ENCODE measurements at regions not wholly inside any gene's neighbourhood (a gene's known extent, or its start where the extent isn't known, plus 50 kb on each side); places are given as distances from the start of the nearest gene placed in this dataset.

- TF ChIP-seq KLF8 (tag by site-specific recombination; IDR thresholded peaks at IDR 0.05), result no peak
- TF ChIP-seq ZNF146 (tag by site-specific recombination; IDR thresholded peaks at IDR 0.05), result no peak
- TF ChIP-seq SP7 (tag by site-specific recombination; IDR thresholded peaks at IDR 0.05), result no peak
- no peak for TF ChIP-seq KLF1 (tag by site-specific recombination; IDR thresholded peaks at IDR 0.05)
- TF ChIP-seq TCF7L2 (IDR thresholded peaks at IDR 0.05; ENCODE audit: borderline replicate concordance, low read depth, low read length), result no peak
- no peak for TF ChIP-seq ZNF398 (tag by site-specific recombination; IDR thresholded peaks at IDR 0.05)
- no peak for TF ChIP-seq ZNF645 (tag by site-specific recombination; IDR thresholded peaks at IDR 0.05)
- TF ChIP-seq ZNF530 (tag by site-specific recombination; IDR thresholded peaks at IDR 0.05; ENCODE audit: low read depth), result no peak
- TF ChIP-seq ZNF148 (tag by site-specific recombination; IDR thresholded peaks at IDR 0.05; ENCODE audit: borderline replicate concordance), result no peak
- no peak for TF ChIP-seq ZNF660 (tag by site-specific recombination; IDR thresholded peaks at IDR 0.05)
- no peak for TF ChIP-seq ZNF544 (tag by site-specific recombination; IDR thresholded peaks at IDR 0.05)
- TF ChIP-seq MZF1 (tag by site-specific recombination; IDR thresholded peaks at IDR 0.05; ENCODE audit: borderline replicate concordance), result no peak
- TF ChIP-seq BCL11B (tag by site-specific recombination; IDR thresholded peaks at IDR 0.05; ENCODE audit: low read depth), result no peak
- Histone ChIP-seq H3K27ac (ENCODE audit: extremely low read depth, low read depth, low read length) (no peak overlapping the region), H3K36me3 (ENCODE audit: control insufficient read depth in 2 of 2, insufficient read depth in 1 of 2, low read length in 2 of 2) (no peaks in the 10 kb centered on the region), H3K9me3 (ENCODE audit: control insufficient read depth, insufficient read depth, low read depth, low read length) (no peaks in the 10 kb centered on the region), H3K4me3 (ENCODE audit: low read depth, low read length) (no peak overlapping the region), H3K4me1 (ENCODE audit: control insufficient read depth, insufficient read depth, low read length) (no peaks in the 10 kb centered on the region; the same call in 1 of the 2 replicates)
- CTCF ChIA-PET, result interaction anchor here (0.6 kb wide), 1 partner anchor 318 kb away, joined by 3 read pairs; no protein-coding TSS in a partner anchor
- POLR2A ChIA-PET, result no interaction called here
Measured at GRCh38 chr12:69161829-69162228, 77.5 kb upstream of the CPSF6 start.

GRCh38 chr12:69163681-69164362 lies 75.5 kb upstream of the CPSF6 start:
- POLR2A ChIA-PET, result no interaction called here
- CTCF ChIA-PET, result interaction anchor here (1.3 kb wide), 1 partner anchor 9 kb away, joined by 12 read pairs; no protein-coding TSS in a partner anchor
- Histone ChIP-seq H3K36me3 (ENCODE audit: control insufficient read depth in 2 of 2, insufficient read depth in 1 of 2, low read length in 2 of 2) (no peaks in the 10 kb centered on the region), H3K9me3 (ENCODE audit: control insufficient read depth, insufficient read depth, low read depth, low read length) (no peaks in the 10 kb centered on the region), H3K4me3 (ENCODE audit: low read depth, low read length) (no peak overlapping the region), H3K27ac (ENCODE audit: extremely low read depth, low read depth, low read length) (no peak overlapping the region), H3K4me1 (ENCODE audit: control insufficient read depth, insufficient read depth, low read length) (no peaks in the 10 kb centered on the region)
- TF ChIP-seq ZNF776 (tag by site-specific recombination; IDR thresholded peaks at IDR 0.05; ENCODE audit: borderline replicate concordance), result no peak
- no peak for TF ChIP-seq ZNF48 (tag by site-specific recombination; IDR thresholded peaks at IDR 0.05)
- TF ChIP-seq ZNF830 (tag by site-specific recombination; IDR thresholded peaks at IDR 0.05; ENCODE audit: low read depth), result no peak
- no peak for TF ChIP-seq ZNF549 (tag by site-specific recombination; IDR thresholded peaks at IDR 0.05)
- no peak for TF ChIP-seq GLIS2 (tag by site-specific recombination; IDR thresholded peaks at IDR 0.05)
- no peak for TF ChIP-seq ZNF214 (tag by site-specific recombination; IDR thresholded peaks at IDR 0.05; ENCODE audit: borderline replicate concordance)
- TF ChIP-seq ZNF670 (tag by site-specific recombination; IDR thresholded peaks at IDR 0.05; ENCODE audit: low read depth), result no peak
- TF ChIP-seq ZNF121 (tag by site-specific recombination; IDR thresholded peaks at IDR 0.05), result no peak
- no peak for TF ChIP-seq ZNF16 (tag by site-specific recombination; IDR thresholded peaks at IDR 0.05; ENCODE audit: low read depth)
- no peak for TF ChIP-seq ZFP41 (tag by site-specific recombination; IDR thresholded peaks at IDR 0.05; ENCODE audit: borderline replicate concordance)
- TF ChIP-seq ZNF629 (tag by site-specific recombination; IDR thresholded peaks at IDR 0.05), result no peak
- no peak for TF ChIP-seq ZFP37 (tag by site-specific recombination; IDR thresholded peaks at IDR 0.05)
- TF ChIP-seq ZNF571 (tag by site-specific recombination; IDR thresholded peaks at IDR 0.05), result no peak
- TF ChIP-seq ZNF529 (tag by site-specific recombination; IDR thresholded peaks at IDR 0.05; ENCODE audit: insufficient replicate concordance), result no peak
- TF ChIP-seq ZNF274 (IDR thresholded peaks at IDR 0.05; ENCODE audit: low read length), result no peak
- no peak for TF ChIP-seq ZNF274 (tag by site-specific recombination; IDR thresholded peaks at IDR 0.05; ENCODE audit: borderline replicate concordance)
- TF ChIP-seq KLF9 (tag by site-specific recombination; IDR thresholded peaks at IDR 0.05; ENCODE audit: low read depth), result no peak
- no peak for TF ChIP-seq ZNF624 (tag by site-specific recombination; IDR thresholded peaks at IDR 0.05)

All from HEK293 (cell line).